MG63 (cell line): ENCODE measurements at regions not wholly inside any gene's neighbourhood (a gene's known extent, or its start where the extent isn't known, plus 50 kb on each side); places are given as distances from the start of the nearest gene placed in this dataset.
"Not testable (repeated sequence)": the region's sequence is repeated elsewhere in the genome, so short reads cannot be mapped to it uniquely, and the experiment has no call there.

Experiments used
- DNase-seq: peaks from one replicate; pipeline ENCODE4 v3.0.0-alpha.2; 2020
- H3K27me3 ChIP-seq: fragments of 250-450 bp; sonication (Bioruptor Pico); 2 replicates; pipeline ENCODE4 v1.5.1; 2020; ENCODE audit warnings: mild to moderate bottlenecking, moderate library complexity
- H3K36me3 ChIP-seq: fragments of 250-450 bp; sonication (Bioruptor Pico); 2 replicates; pipeline ENCODE4 v1.5.1; 2020; ENCODE audit warnings: mild to moderate bottlenecking, moderate library complexity
- H3K4me3 ChIP-seq: fragments of 250-450 bp; sonication (Bioruptor Pico); 2 replicates; pipeline ENCODE4 v1.5.1; 2020; ENCODE audit warnings: mild to moderate bottlenecking, moderate library complexity
- H3K9me3 ChIP-seq: fragments of 250-450 bp; sonication (Bioruptor Pico); 2 replicates; pipeline ENCODE4 v1.5.1; 2020; ENCODE audit warnings: mild to moderate bottlenecking, moderate library complexity

DNA sequence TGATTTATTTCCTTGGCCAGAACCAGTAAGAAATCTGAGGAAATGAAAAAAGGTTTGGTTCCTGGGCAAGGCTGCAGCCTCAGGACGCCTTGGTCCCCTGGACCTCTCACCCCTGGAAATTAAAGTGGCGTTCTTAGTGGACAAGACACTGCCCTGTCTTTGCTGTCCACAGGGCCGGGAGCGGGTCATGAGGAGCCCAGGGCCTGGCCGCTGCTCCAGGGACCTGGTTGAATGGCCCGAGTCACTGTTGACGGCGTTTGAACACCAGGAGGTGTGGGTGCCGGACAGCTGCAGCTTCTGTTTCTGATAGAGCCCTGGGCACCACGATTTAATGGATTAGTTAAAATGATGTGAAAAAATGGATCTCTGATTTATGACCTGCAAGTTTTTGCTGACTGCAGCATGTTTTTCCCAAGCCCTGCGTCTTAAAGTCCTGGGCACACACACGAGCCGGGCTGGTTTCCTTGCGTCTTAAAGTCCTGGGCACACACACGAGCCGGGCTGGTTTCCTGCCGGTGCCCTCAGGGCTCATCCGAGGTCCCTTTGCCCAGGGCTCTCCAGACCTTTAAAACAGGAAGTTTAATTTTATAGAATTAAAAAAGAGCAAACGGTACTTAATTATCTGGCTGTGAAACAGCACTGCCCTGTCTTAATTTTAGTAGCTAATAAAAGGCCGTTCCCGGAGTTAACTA lies 74.1 kb upstream of the ACTRT2 start:
- Histone ChIP-seq H3K36me3 (no peaks in the 10 kb centered on the region), H3K4me3 (no peak overlapping the region), H3K27me3 (peaks cover 8% of the 10 kb centered on the region; the same call in 1 of the 2 replicates), H3K9me3 (no peaks in the 10 kb centered on the region)
- no peak for DNase-seq

DNA sequence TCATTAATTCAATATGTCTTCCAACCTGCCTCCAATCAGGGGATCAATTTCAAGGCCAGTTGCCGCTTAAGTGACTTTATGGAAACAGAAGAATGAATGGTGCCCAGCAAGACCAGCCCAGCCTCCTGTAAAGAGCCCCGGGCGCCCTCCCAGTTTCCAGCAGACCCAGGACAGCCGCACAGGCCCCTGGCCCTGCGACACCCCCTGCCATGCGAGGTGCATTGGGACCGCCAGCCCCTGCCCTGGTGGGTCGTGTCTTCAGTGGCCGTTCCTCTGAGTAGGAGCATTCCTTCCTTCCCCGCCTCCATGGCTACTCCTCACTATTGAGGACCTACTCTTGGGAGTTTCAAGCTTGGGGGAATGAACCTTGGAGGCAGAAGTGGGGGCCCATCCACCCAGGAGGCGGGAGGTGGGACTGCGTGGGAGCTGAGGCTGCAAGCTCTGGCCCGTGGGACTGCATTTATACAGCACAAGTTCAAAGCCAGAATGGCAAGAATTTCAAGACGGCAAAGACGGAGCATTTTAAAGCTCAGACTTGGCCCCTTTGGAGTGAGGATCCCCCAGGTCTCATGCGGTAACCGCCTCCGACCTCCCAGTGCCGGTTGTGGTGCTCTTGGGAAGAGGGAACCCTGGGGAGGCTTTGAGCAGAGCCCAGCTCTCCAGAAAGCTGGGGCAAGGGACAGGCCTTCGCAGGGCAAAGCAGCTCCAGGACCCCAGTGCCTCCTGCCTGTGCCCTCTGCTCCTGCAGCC lies 73.1 kb upstream of the ACTRT2 start:
- Histone ChIP-seq H3K36me3 (no peaks in the 10 kb centered on the region), H3K9me3 (no peaks in the 10 kb centered on the region), H3K27me3 (peaks cover 8% of the 10 kb centered on the region; the same call in 1 of the 2 replicates), H3K4me3 (no peak overlapping the region)
- no peak for DNase-seq

DNA sequence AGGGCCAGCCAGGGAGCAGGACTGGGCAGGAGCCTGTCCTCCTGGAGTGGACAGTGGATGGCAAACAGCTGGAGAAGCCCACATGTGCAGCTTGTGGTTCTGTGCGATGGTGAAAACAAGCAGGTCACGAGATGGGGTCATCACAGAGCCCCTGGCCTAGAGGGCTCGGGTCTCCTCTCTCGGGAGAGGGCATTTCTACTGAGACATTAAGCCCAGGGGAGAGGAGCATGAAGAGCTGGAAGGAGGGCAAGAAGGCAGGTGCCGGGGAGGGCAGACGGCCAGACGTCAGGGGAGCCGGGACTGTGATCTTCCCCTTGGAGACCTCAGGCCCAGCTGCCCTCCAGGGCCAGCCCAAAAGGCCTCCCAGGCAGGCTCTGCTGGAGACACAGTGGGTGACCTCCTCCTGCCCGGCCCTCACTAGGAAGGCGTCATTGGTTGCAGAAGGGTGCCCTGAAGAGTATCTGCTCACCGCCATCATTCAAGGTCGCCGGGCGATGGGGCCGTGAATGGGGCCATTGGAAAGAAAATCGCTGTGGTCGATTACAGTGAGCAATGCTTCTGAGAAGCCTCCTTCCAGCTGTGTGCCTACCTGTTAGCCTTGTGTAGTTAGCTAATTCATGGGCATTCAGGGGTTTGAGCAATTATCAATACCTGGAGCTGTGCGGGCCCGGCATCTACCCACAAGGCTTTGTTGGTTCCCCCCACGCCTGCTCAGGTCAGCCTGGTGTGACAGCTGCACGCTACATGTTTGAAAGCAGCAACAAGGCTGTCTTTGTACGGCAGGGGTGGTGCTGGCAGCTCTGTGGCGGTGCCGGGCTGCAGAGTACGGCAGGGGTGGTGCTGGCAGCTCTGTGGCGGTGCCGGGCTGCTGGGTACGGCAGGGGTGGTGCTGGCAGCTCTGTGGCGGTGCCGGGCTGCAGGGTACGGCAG lies 72.3 kb upstream of the ACTRT2 start:
- DNase-seq = no peak
- Histone ChIP-seq H3K27me3 (peaks cover 8% of the 10 kb centered on the region; the same call in 1 of the 2 replicates), H3K4me3 (no peak overlapping the region), H3K36me3 (no peaks in the 10 kb centered on the region), H3K9me3 (no peaks in the 10 kb centered on the region)

DNA sequence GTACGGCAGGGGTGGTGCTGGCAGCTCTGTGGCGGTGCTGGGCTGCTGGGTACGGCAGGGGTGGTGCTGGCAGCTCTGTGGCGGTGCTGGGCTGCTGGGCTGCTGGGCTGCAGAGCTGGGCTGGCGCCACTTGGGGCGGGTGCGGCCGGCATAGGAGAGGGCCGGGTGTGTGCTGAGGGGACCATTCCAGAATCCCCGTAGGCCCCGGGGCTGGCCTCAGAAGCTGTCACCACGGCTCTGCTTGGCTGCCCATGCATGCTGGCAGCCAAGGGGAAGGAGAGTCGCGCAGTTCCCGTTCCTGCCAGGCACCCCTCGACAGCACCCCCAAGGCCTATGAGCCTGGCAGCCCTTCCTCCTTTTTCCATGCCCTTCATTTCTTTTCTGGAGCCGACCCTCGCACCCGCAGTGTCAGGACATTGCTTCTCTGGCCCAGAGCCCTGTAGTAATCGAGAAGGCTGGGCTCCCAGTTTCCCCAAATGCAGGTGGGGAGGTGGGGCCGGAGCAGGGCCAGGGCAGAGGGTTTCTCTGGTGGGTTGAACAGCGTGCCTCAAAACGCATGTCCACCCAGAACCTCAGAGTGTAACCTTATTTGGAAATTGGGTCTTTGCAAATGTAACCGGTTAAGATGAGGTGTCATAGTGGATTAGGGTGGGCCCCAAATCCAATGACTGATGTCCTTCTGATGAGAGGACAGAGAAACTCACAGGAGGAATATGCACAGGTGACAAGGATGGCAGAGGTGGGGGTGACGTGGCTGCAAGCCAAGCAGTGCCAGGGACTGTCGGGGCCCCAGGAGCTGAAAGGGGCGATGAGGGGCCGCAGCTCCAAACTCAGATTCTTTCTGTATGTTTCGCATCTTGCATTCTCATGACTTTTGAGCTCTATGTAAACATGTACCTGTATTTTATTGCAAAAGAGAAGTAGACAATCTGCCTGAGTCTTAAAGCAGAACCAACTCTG lies 71.0 kb upstream of the ACTRT2 start:
- no peak for DNase-seq
- peaks cover 8% of the 10 kb centered on the region; the same call in 1 of the 2 replicates for H3K27me3 ChIP-seq
- no peaks in the 10 kb centered on the region for H3K36me3 ChIP-seq
- no peak overlapping the region for H3K4me3 ChIP-seq
- no peaks in the 10 kb centered on the region for H3K9me3 ChIP-seq

DNA sequence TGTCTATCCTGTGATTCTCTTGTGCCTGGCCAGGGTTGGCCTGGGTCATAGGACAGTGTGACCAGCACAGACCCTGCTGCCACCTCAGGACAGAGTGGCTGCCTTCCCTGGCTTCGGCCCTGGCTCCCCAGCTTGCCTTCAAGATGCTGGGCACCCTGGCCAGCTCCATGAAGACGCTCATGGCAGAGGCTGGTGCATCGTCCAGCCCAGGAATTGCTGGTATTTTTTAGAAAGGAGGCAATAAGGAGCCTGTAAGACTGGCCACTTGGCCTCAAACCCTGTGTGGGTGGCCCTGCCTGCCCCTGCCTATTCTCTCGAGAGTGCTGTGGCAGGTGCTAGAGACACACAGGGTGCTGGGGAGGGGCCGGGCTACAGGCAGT lies 70.4 kb upstream of the ACTRT2 start:
- DNase-seq = no peak
- Histone ChIP-seq H3K9me3 (no peaks in the 10 kb centered on the region), H3K27me3 (peaks cover 8% of the 10 kb centered on the region; the same call in 1 of the 2 replicates), H3K4me3 (no peak overlapping the region), H3K36me3 (no peaks in the 10 kb centered on the region)

DNA sequence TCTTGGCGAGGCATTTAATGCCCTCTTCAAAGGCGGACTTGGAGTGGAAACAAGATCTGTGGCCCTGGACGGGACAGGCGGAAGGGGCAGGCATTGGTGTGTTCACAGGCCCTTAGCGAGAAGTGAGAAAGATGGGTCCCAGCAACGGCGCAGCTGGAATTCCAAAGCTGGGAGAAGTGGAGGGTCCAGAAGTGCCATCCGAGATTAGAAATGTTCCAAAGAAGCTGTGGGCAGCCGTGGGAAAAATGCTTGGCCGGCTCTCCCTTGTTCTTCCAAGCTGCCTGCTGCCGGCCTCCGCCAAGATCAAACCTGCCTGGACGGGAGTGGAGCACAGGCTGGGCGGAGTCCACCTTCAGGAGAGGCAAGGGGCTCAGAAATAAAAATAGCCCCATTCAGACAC lies 69.4 kb upstream of the ACTRT2 start:
- Histone ChIP-seq H3K4me3 (no peak overlapping the region), H3K36me3 (no peaks in the 10 kb centered on the region), H3K9me3 (no peaks in the 10 kb centered on the region), H3K27me3 (peaks cover 3% of the 10 kb centered on the region; the same call in 1 of the 2 replicates)
- DNase-seq = no peak

DNA sequence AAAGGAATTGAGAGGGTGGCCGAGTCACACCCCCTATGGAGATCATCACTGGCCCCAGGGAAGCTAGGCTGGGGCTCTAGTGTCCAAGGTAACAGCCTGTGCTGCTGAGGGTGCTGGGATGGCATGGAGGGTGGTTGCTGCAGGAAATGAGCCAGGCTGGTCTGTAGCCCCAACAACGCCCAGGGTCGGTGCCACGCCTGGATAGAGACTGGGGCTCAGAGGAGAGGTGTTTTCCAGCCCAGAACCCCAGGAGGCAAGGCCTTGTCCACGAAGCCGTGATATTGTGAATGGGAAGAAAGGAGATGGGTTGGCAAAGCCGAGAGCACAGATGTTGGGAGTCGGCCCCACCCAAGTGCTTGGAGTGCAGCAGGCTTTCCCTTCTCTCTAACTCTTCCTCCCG lies 68.9 kb upstream of the ACTRT2 start:
- H3K4me3 ChIP-seq = no peak overlapping the region
- 0 out of 2 replicates have a peak, but pooled peaks cover under 1% of the 10 kb centered on the region for H3K27me3 ChIP-seq
- no peaks in the 10 kb centered on the region for H3K36me3 ChIP-seq
- no peaks in the 10 kb centered on the region; the same call in 1 of the 2 replicates for H3K9me3 ChIP-seq
- DNase-seq = no peak

DNA sequence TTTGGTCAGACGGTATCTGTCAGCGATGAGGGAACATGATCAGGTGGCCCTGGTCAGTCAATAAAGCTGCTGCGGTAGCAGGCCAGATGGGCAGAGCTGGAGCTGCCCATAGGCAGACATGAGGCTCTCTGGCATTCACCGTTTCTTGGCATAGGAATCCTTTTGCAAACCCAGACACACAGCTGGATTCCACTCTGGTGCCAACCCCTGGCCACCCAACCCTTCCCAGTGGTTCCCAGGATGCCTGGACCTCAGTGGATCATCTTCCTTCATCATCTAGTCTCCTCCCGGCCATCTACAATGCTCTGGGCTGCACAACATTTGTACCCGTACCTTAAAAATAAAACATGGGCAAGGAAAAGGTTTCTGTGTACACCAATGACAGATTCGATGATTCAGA lies 68.3 kb upstream of the ACTRT2 start:
- Histone ChIP-seq H3K27me3 (no peaks in the 10 kb centered on the region), H3K36me3 (no peaks in the 10 kb centered on the region), H3K9me3 (peaks cover 5% of the 10 kb centered on the region), H3K4me3 (no peak overlapping the region)
- no peak for DNase-seq

DNA sequence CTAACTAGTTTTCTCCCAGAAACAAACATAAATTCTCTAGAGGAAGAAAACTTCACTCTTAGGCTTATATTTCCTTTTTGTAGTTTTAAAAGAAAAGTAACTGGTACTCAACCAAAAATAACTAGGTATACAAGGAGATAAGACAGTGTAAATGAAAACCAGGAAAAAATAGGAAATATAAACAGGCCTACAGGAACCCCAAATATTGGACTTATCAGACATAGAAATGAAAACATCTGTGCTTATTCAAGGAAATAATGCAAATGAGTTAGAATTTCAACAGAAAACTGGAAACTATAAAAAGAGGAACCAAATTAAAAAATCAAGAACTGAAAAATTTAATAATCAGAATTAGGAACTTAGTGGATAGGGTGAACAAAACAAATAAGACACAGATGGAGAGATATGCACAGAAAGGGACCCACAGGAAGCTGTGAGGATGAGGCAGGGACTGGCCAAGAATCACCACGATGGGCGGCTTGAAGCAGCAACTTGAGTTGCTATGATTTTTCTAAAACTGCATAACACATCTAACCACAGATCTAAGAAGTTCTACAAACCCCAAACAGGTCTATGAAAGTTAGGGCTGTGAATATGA lies 67.5 kb upstream of the ACTRT2 start:
- Histone ChIP-seq H3K27me3 (no peaks in the 10 kb centered on the region), H3K4me3 (no peak overlapping the region), H3K36me3 (no peaks in the 10 kb centered on the region), H3K9me3 (peaks cover 10% of the 10 kb centered on the region)
- no peak for DNase-seq

DNA sequence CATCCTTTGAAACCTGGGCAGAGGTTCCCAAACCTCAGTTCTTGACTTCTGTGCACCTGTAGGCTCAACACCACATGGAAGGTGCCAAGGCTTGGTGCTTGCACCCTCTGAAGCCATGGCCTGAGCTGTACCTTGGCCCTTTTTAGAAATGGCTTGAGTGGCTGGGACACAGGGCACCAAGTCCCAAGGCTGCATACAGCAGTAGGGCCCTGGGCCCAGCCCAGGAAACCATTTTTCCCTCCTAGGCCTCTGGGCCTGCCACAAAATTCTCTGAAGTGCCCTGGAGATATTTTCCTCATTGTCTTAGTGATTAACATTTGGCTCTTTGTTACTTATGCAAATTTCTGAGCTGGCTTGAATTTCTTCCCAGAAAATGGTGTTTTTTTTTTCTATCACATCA lies 65.6 kb upstream of the ACTRT2 start:
- H3K9me3 ChIP-seq = peaks cover 10% of the 10 kb centered on the region
- H3K36me3 ChIP-seq = no peaks in the 10 kb centered on the region
- H3K4me3 ChIP-seq = no peak overlapping the region
- H3K27me3 ChIP-seq = no peaks in the 10 kb centered on the region
- no peak for DNase-seq

DNA sequence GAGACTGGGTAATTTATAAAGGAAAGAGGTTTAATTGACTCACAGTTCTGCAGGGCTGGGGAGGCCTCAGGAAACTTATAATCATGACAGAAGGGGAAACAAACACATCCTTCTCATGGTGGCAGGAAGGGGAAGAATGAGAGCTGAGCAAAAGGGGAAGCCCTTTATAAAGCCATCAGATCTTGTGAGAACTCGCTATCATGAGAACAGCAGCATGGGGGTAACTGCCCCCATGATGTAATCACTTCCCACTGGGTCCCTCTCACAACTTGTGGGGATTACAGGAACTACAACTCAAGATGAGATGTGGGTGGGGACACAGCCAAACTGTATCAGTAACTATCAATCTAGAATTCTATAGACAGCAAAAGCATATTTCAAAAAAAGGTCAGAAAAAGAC lies 64.7 kb upstream of the ACTRT2 start:
- peaks cover 10% of the 10 kb centered on the region for H3K9me3 ChIP-seq
- no peak overlapping the region for H3K4me3 ChIP-seq
- no peaks in the 10 kb centered on the region for H3K36me3 ChIP-seq
- no peak for DNase-seq
- H3K27me3 ChIP-seq = no peaks in the 10 kb centered on the region

DNA sequence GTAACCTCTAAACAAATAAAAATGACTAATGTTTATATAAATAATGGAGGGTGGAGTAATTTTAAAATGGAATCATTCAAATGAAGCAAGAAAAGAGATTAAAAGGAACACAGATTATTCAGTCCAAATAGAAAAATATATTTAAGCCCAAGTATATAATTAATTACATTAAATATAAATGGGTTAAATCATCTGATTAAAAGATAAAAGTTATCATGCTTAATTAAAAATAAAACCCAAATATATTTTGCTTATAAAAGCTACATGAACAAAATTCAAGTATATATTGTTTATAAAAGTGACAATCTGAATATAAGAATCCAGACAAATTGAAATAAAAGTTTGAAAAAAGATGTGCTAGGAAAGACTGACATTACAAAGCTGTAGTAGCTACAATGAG lies 63.9 kb upstream of the ACTRT2 start:
- Histone ChIP-seq H3K36me3 (no peaks in the 10 kb centered on the region), H3K9me3 (peaks cover 10% of the 10 kb centered on the region), H3K27me3 (no peaks in the 10 kb centered on the region), H3K4me3 (no peak overlapping the region)
- no peak for DNase-seq

DNA sequence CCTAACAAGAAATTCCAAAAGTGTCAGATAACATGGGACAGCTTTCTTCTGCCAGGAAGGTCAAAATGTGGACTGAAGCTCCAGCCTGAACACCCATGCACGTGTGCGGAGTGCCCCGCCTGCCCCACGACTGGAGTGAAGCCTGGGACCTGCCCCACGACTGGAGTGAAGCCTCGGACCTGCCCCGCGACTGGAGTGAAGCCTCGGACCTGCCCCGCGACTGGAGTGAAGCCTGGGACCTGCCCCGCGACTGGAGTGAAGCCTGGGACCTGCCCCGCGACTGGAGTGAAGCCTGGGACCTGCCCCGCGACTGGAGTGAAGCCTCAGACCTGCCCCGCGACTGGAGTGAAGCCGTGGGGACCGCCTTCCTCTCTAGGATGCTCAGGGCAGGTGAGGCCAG lies 61.4 kb upstream of the ACTRT2 start:
- not testable (repeated sequence) for H3K27me3 ChIP-seq, DNase-seq, H3K36me3 ChIP-seq, H3K9me3 ChIP-seq, H3K4me3 ChIP-seq

DNA sequence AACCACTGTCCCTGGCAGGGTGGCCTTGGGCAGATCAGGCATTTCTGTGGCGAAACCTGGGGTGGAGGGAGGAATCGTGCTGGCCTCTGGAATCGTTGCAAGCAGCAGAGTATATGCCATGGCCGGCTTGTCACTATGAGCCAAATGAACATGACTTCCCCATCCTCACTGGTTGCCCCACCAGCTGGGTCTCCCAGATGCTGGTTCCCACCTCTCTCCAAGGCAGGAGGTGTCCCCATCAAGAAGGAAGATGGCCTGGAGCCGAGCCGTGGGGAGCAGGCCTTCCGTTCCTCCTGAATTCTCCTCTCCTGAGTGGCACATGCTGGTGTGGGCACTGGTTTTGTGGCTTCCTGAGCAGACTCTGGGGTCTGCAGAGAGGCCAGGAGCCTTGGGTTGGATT lies 60.2 kb upstream of the ACTRT2 start:
- peaks cover 10% of the 10 kb centered on the region for H3K9me3 ChIP-seq
- no peak overlapping the region for H3K4me3 ChIP-seq
- no peaks in the 10 kb centered on the region for H3K27me3 ChIP-seq
- DNase-seq = no peak
- H3K36me3 ChIP-seq = no peaks in the 10 kb centered on the region

DNA sequence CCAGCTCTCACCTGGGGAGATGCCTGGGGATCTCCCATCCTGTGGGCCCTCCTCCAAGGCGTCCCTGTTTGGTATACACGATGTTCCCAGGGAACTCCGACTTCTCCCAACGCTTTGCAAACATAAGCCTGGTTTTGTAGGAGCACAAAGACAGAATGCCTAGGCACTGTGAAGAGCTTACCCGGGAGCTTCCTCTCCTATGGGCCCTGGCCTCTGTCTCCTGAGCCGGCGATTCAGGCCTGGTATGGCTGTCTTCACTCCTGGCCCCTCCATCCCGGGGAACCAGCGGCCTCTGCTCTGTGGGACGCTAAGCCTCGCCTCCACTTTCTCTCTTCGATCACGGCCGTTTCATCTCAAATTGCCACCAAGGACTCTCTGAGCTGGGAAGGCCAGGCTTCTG lies 59.6 kb upstream of the ACTRT2 start:
- peaks cover 10% of the 10 kb centered on the region for H3K9me3 ChIP-seq

DNA sequence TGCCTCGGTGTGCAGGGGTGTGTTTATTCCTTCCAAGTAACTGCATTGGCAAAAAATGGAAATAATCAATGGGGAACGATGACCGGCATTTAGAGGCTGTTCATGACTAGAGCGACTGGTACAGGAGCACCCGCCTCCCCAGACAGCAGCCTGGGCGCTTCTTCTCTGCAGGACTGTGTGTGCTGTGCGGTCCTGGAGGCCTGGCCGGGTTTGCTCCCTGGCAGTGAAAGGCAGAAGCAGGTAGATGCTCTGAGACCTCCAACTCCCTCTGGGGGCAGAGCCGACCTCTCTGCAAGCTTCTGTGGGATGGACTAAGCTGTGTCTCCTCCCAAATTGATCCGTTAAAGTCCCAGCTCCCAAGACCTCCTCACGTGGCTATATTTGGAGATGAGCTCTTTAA lies 59.2 kb upstream of the ACTRT2 start:
- Histone ChIP-seq H3K36me3 (no peaks in the 10 kb centered on the region), H3K9me3 (peaks cover 10% of the 10 kb centered on the region), H3K4me3 (no peak overlapping the region), H3K27me3 (no peaks in the 10 kb centered on the region)
- DNase-seq = no peak

More for the DNA sequence above, 59.6 kb upstream of the ACTRT2 start:
- Histone ChIP-seq H3K36me3 (no peaks in the 10 kb centered on the region), H3K27me3 (no peaks in the 10 kb centered on the region), H3K4me3 (no peak overlapping the region)
- DNase-seq = no peak
